ENCODE measurements at regions not wholly inside any gene's neighbourhood (a gene's known extent, or its start where the extent isn't known, plus 50 kb on each side); places are given as distances from the start of the nearest gene placed in this dataset.

DNA sequence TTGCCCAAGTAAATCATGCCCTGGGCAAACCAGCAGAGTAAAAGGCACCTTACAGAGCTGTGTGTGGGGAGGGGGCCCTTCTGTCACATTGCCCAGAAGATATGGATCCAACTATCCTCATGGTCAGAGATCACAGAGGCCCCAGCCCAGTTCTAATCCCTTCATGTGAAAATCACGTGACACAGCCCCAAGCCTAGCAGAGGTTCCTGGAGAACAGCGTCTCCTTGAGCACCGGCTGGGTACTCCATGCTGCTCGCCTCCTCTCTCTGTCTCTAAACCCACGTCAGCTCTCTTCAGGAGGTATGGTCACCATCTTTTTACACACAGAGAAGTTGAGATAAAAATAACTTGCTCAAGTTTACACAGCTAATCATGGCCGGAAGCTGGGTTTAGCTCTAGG lies 230.2 kb downstream of the ANKRD60 start:
- no peak for TF ChIP-seq EZH2 (IDR thresholded peaks at IDR 0.05; ENCODE audit: low read length)
- TF ChIP-seq, protein P1, sequence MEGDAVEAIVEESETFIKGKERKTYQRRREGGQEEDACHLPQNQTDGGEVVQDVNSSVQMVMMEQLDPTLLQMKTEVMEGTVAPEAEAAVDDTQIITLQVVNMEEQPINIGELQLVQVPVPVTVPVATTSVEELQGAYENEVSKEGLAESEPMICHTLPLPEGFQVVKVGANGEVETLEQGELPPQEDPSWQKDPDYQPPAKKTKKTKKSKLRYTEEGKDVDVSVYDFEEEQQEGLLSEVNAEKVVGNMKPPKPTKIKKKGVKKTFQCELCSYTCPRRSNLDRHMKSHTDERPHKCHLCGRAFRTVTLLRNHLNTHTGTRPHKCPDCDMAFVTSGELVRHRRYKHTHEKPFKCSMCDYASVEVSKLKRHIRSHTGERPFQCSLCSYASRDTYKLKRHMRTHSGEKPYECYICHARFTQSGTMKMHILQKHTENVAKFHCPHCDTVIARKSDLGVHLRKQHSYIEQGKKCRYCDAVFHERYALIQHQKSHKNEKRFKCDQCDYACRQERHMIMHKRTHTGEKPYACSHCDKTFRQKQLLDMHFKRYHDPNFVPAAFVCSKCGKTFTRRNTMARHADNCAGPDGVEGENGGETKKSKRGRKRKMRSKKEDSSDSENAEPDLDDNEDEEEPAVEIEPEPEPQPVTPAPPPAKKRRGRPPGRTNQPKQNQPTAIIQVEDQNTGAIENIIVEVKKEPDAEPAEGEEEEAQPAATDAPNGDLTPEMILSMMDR (optimal IDR thresholded peaks at IDR 0.05 in 1 of 3, IDR thresholded peaks at IDR 0.05 in 1 of 3, conservative IDR thresholded peaks at IDR 0.05 in 1 of 3; ENCODE audit: extremely low read depth in 1 of 3, insufficient read depth in 2 of 3, low read length in 3 of 3): no peak
